ENCODE measurements at regions not wholly inside any gene's neighbourhood (a gene's known extent, or its start where the extent isn't known, plus 50 kb on each side); places are given as distances from the start of the nearest gene placed in this dataset.

GRCh38 chr6:12420626-12421025 is 130.5 kb downstream of the EDN1 start:
- DNase-seq (no peak), ATAC-seq (ENCODE audit: low read depth) (no peak)
- H3K36me3 ChIP-seq (replicated peaks in 1 of 2; ENCODE audit: control extremely low read depth in 1 of 2, control insufficient read depth in 1 of 2, extremely low read depth in 1 of 2, insufficient read depth in 2 of 2, low read length in 1 of 2): no peaks in the 10 kb centered on the region
- H3K4me2 ChIP-seq (replicated peaks; ENCODE audit: low read depth, low read length, poor library complexity, severe bottlenecking): no peak overlapping the region
- H3K9me3 ChIP-seq (ENCODE audit: control extremely low read depth in 1 of 3, control insufficient read depth in 2 of 3, insufficient read depth in 1 of 3, low read length in 2 of 3): no peaks in the 10 kb centered on the region
- H3K9ac ChIP-seq (ENCODE audit: low read length): no peak overlapping the region
- no peak overlapping the region for H3K4me3 ChIP-seq (ENCODE audit: control extremely low read depth in 1 of 5, extremely low read depth in 1 of 5, insufficient read depth in 1 of 5, low read depth in 2 of 5, low read length in 4 of 5)
- H3K79me2 ChIP-seq (ENCODE audit: control insufficient read depth, insufficient read depth, low read length): no peaks in the 10 kb centered on the region
- Mint-ChIP-seq H3K27ac (no peak overlapping the region), H3K27me3 (no peaks in the 10 kb centered on the region), H3K4me1 (no peaks in the 10 kb centered on the region), H3K4me3 (no peak overlapping the region), H3K9me3 (ENCODE audit: insufficient read depth) (no peaks in the 10 kb centered on the region)
- CTCF ChIA-PET: interaction anchor here (0.8 kb wide), 1 partner anchor 188 kb away, joined by 3 read pairs; no protein-coding TSS in a partner anchor
- no peak for TF ChIP-seq CTCF (IDR thresholded peaks at IDR 0.05)
- TF ChIP-seq EZH2 (IDR thresholded peaks at IDR 0.05; ENCODE audit: borderline replicate concordance, insufficient read depth, low read depth, low read length, poor library complexity, severe bottlenecking): no peak
- WGBS (ENCODE audit: insufficient coverage): 86% methylated on average over 4 of the region's 5 CpGs
- no peak overlapping the region for H3K27ac ChIP-seq (ENCODE audit: low read length in 2 of 2)
- no peaks in the 10 kb centered on the region for H4K20me1 ChIP-seq (ENCODE audit: control insufficient read depth, insufficient read depth, low read length, poor library complexity, severe bottlenecking)
- POLR2A ChIA-PET: no interaction called here
- H3K27me3 ChIP-seq (replicated peaks in 1 of 4; ENCODE audit: control extremely low read depth in 1 of 4, control insufficient read depth in 3 of 4, insufficient read depth in 4 of 4, low read length in 3 of 4): no peaks in the 10 kb centered on the region
- no peaks in the 10 kb centered on the region for H3K4me1 ChIP-seq (ENCODE audit: control insufficient read depth in 2 of 2, insufficient read depth in 2 of 2, low read length in 2 of 2)
- no peak overlapping the region for H2AFZ ChIP-seq (ENCODE audit: insufficient read depth, low read depth, low read length, poor library complexity, severe bottlenecking)
- intact Hi-C loops (cut with micrococcal nuclease): no loop called here

- POLR2A ChIA-PET: no interaction called here
Measured at GRCh38 chr6:12421596-12421995, 131.4 kb downstream of the EDN1 start.

More at GRCh38 chr6:12421596-12421995, 131.4 kb downstream of the EDN1 start:
- Histone ChIP-seq H3K79me2 (ENCODE audit: control insufficient read depth, insufficient read depth, low read length) (no peaks in the 10 kb centered on the region), H3K27ac (ENCODE audit: low read length in 2 of 2) (no peak overlapping the region), H2AFZ (ENCODE audit: insufficient read depth, low read depth, low read length, poor library complexity, severe bottlenecking) (no peak overlapping the region), H4K20me1 (ENCODE audit: control insufficient read depth, insufficient read depth, low read length, poor library complexity, severe bottlenecking) (no peaks in the 10 kb centered on the region), H3K9ac (ENCODE audit: low read length) (no peak overlapping the region), H3K27me3 (replicated peaks in 1 of 4; ENCODE audit: control extremely low read depth in 1 of 4, control insufficient read depth in 3 of 4, insufficient read depth in 4 of 4, low read length in 3 of 4) (no peaks in the 10 kb centered on the region), H3K4me3 (ENCODE audit: control extremely low read depth in 1 of 5, extremely low read depth in 1 of 5, insufficient read depth in 1 of 5, low read depth in 2 of 5, low read length in 4 of 5) (no peak overlapping the region), H3K9me3 (ENCODE audit: control extremely low read depth in 1 of 3, control insufficient read depth in 2 of 3, insufficient read depth in 1 of 3, low read length in 2 of 3) (no peaks in the 10 kb centered on the region), H3K36me3 (replicated peaks in 1 of 2; ENCODE audit: control extremely low read depth in 1 of 2, control insufficient read depth in 1 of 2, extremely low read depth in 1 of 2, insufficient read depth in 2 of 2, low read length in 1 of 2) (no peaks in the 10 kb centered on the region), H3K4me2 (replicated peaks; ENCODE audit: low read depth, low read length, poor library complexity, severe bottlenecking) (no peak overlapping the region), H3K4me1 (ENCODE audit: control insufficient read depth in 2 of 2, insufficient read depth in 2 of 2, low read length in 2 of 2) (no peaks in the 10 kb centered on the region)
- intact Hi-C loops (cut with micrococcal nuclease): no loop called here
- Mint-ChIP-seq H3K27ac (no peak overlapping the region), H3K4me3 (no peak overlapping the region), H3K27me3 (no peaks in the 10 kb centered on the region), H3K9me3 (ENCODE audit: insufficient read depth) (no peaks in the 10 kb centered on the region), H3K4me1 (no peaks in the 10 kb centered on the region)
- DNase-seq (no peak), ATAC-seq (ENCODE audit: low read depth) (no peak)
- CTCF ChIA-PET: no interaction called here
- WGBS (ENCODE audit: insufficient coverage): 88% methylated on average over 1 of the region's 1 CpG
- TF ChIP-seq CTCF (IDR thresholded peaks at IDR 0.05): no peak
